ENCODE measurements at regions not wholly inside any gene's neighbourhood (a gene's known extent, or its start where the extent isn't known, plus 50 kb on each side); places are given as distances from the start of the nearest gene placed in this dataset.
"Not testable (repeated sequence)": the region's sequence is repeated elsewhere in the genome, so short reads cannot be mapped to it uniquely, and the experiment has no call there.

DNA sequence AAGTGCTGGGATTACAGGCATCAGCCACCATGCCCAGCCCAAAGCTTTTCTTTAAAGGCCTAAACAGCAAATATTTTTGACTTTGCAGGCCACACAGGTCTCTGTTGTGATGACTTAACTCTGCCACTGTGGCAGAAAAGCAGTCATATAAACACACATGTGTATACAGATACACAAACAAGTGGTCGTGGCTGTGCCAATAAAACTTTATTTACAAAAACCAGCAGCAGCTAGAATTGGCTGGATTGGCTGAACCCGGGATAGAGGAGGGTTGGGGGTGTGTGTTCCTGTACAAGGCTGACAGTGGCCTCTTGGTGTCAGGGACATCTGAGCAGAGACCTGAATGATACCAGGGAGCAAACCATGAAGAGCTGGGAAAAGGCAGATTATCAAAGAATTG lies 95.6 kb downstream of the NCOR2 start:
- no peak for DNase-seq

DNA sequence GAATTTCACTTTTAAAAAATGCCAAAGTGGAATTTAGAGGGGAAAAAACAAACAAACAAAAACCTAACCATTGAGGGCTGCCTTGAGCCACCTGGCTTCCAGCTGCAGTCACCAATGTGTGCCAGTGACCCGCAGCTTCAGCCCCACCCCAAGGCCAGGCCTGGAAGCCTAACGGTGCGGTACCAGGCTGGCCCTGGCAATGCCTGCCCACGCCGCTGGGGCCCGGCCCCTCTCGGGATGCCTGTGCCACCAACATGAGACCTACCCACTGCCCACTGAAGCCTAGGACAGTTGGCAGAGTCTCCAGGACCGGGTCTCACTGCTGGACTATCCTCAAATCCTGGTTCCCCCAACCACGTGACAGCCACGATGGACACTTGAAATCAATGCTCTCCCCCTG lies 96.6 kb downstream of the NCOR2 start:
- DNase-seq = no peak

DNA sequence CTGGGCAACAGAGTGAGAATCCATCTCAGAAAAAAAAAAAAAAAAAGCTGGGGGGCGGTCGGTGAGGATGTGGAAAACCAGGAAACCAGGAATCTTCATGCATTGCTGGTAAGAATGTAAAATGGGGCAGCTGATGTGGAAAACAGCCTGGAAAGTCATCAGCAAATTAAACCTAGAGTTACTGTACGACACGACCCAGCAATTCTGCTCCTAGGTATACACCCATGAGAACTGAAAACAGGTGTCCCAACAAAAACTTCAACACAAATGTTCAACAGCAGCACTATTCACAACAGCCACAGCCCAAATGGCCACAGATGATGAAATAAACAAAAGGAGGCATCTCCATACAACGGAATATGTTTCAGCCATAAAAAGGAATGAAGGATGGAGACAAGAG lies 97.3 kb downstream of the NCOR2 start:
- DNase-seq = no peak

- DNase-seq = no peak
Measured at GRCh38 chr12:124469193-124469888, 98.1 kb downstream of the NCOR2 start.

DNA sequence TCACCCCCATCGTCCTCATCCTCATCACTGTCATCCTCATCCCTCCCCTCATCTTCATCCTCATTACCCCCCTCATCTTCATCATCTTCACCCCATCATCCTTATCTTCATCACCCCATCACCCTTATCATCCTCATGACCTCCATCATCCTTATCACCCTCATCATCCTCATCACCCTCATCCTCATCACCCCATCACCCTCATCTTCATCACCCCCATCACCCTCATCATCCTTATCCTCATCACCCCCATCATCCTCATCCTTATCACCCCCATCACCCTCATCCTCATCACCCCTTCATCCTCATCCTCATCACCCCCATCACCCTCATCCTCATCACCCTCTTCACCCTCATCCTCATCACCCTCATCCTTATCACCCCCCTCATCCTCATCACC lies 99.9 kb downstream of the NCOR2 start:
- DNase-seq = not testable (repeated sequence)

DNA sequence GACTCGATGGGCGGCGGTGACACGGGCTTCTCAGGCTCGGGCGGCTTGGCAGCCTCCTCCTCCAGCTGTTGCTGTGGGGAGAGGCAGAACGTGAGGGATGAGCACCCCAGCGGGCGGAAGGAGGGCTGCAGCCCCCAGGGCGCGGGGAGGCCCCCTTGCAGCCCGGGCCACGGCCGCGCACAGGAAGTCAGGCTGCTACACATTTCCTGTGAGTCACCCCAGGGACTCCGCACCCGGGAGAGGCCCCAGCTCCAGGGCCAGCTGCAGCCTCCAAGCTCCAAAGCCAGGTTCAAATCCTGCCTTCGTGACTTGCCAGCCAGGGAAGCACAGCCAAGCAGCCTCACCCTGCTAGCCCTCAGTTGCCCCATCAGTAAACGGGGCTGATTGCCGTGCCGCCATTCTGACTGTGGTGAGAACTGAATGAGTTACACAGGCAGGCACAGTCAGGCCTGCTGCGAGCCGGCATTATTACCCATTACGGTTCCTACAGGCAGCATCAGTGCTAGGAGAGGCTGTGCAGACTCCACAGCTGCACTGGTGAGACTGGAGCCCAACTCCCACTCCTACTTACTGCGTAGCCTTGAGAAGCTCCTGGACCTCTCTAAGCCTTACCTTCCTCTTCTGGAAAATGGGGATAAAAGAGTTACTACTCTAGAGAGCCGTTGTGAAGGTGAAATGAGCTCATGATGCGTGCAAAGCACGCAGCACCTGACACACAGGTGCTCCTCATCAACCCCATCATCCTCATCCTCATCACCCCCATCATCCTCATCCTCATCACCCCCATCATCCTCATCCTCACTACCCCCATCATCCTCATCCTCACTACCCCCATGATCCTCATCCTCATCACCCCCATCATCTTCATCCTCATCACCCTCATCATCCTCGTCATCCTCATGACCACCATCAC lies 100.9 kb downstream of the NCOR2 start:
- DNase-seq = no peak

- DNase-seq = no peak
Measured at GRCh38 chr12:124465473-124465872, 101.9 kb downstream of the NCOR2 start.

DNA sequence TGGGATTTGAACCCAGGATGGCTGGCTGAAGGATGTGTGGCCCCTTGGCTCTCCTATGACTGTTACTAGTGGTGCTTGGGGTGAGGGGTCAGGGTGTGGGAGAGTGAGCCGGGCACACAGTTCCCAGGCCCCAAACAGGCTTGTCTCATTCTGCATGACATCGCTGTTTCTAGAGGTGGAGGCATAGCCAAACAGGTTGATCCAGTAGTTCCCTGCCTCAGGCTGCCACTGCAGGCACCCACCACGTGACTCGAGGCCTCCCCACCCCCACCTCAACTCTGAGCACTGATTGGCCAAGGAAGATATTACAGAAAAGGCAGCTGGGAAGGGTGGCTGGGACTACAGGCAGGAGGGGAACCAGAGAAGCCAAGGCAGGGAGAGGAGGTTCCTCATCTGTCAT lies 102.6 kb downstream of the NCOR2 start:
- DNase-seq = no peak

GRCh38 chr12:124464062-124464461 lies 103.3 kb downstream of the NCOR2 start:
- DNase-seq = no peak

- no peak for DNase-seq
Measured at GRCh38 chr12:124463341-124463921, 104.0 kb downstream of the NCOR2 start.

DNA sequence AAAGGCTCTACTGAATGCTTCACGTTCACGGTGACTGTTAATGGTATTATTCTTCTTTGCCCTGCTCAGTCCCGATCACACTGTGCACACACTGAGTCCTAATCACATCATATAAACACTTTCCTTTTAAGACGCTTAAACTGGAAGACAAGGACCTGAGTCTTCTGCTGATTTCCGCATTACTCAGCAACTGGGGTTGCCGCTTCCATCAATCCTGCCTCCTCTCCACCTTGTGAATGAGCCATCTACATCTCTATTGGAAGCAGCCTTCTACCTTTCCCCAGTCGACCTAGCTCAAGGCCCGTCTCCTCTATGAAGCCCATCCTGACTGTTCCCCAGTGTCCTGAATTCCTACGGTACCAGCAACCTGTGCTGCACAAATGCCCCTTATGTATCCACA lies 104.7 kb downstream of the NCOR2 start:
- no peak for DNase-seq

DNA sequence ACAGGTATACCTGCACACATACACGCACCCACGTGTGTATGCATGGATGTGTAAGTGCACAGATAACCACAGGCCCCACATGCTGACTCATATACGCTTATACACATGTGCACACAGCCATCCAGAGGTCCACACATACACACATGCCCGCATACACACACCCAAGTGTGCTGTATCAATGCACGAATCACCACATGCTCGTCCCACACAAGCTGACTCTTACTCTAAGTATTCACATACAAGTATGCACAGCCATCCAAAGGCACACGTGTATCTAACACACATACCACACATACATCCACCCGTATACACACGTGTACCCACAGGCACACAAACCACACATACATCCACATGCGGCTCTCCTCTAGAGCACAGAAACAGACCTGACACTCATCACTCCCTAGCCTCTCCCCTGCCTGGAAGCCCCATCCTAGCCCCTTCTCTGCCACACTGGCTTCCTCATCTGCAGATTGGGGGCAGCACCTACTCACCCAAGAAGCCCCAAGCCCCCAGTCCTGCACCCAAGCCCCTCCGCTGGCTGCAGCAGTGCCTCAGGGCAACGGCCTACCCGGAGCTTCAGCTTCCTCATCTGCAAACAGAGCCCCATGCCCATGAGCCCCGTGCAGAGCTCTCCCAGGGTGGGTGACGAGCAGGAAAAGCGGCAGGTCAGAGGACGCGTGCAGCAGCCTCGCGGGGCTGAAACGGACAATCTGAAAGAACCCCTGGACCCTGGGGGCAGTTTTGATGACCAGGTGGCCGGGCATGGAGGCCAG lies 105.4 kb downstream of the NCOR2 start:
- DNase-seq = no peak

DNA sequence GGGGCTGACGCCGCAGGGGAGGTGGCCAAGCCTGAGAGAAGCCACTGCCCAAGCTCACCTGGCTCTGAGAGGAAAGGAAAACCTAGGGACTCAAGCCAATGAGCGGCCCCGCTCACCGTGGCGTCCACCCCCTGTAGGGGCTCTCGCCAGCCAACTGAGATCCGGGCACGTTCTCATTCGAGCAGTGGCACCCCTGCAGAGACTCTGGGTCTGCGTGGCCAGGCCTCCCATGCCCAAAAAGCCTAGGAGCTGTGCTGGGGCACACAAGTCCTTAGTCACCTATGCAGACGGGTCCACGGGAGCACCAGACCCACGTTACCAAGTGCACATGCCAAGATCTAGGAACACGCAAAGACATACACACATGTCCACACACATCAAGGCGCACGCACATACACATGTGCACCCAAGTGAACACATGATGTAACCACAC lies 106.2 kb downstream of the NCOR2 start:
- no peak for DNase-seq

GRCh38 chr12:124460771-124461170 lies 106.6 kb downstream of the NCOR2 start:
- no peak for DNase-seq

GRCh38 chr12:124459852-124460645 lies 107.4 kb downstream of the NCOR2 start:
- DNase-seq = no peak

- DNase-seq = no peak
Measured at GRCh38 chr12:124458992-124459851, 108.2 kb downstream of the NCOR2 start.

- no peak for DNase-seq
Measured at GRCh38 chr12:124458220-124458991, 109.0 kb downstream of the NCOR2 start.

GRCh38 chr12:124457287-124458219 lies 109.9 kb downstream of the NCOR2 start:
- DNase-seq = no peak

- no peak for DNase-seq
Measured at GRCh38 chr12:124456652-124457152, 110.7 kb downstream of the NCOR2 start.
